Endothelial cell of umbilical vein (primary cell): ENCODE measurements at regions not wholly inside any gene's neighbourhood (a gene's known extent, or its start where the extent isn't known, plus 50 kb on each side); places are given as distances from the start of the nearest gene placed in this dataset.

Experiments
- BruUV-seq: library from RNA; stranded (reverse); fragments of 400-500 nt; replicated peaks from 2 replicates; lab custom pipeline; 2021; lab: Mats Ljungman, UMichigan
- CTCF ChIA-PET: fragments of 300-600, 350-600 bp; sonication (Branson Sonifier 250); formaldehyde crosslinking; loops from one replicate; lab custom pipeline; 2021; ENCODE audit warnings: antibody characterized with exemption, inconsistent platforms; lab: Charles Lee
- POLR2A ChIA-PET: fragments of 300-600, 350-600 bp; sonication (Branson Sonifier 250); formaldehyde crosslinking; loops from one replicate; lab custom pipeline; 2021; ENCODE audit warnings: antibody characterized with exemption, inconsistent platforms; lab: Charles Lee
- DNase-seq: peaks from one replicate; pipeline ENCODE4 v3.0.0-alpha.2; 2011; ENCODE audit warnings: low read depth, low spot score
- FAIRE-seq: peaks from 2 replicates; lab custom pipeline; 2011; peaks lifted over from hg19 to GRCh38; lab: Jason Lieb, UNC
- H2AFZ ChIP-seq: 2 replicates; pipeline ENCODE4 v1.6.0; 2012; ENCODE audit warnings: low read depth, low read length, control low read depth, inconsistent platforms
- H3K27ac ChIP-seq: 2 replicates; pipeline ENCODE4 v1.5.1; 2011; ENCODE audit warnings: low read depth, mild to moderate bottlenecking, control low read depth, low read length, moderate library complexity; ENCODE audit not compliant: insufficient read depth
- H3K27me3 ChIP-seq, 2 experiments: 2 replicates each; pipeline versions ENCODE4 v1.6.0 to v1.6.1; 2011; ENCODE audit warnings: low read length in 2 of 2, mixed read lengths in 1 of 2; ENCODE audit not compliant: control insufficient read depth in 2 of 2, insufficient read depth in 2 of 2
- H3K36me3 ChIP-seq, 2 experiments: 2 replicates in 1 of 2; 3 replicates in 1 of 2; pipeline ENCODE4 v1.5.1; 2011; ENCODE audit warnings: low read length in 2 of 2, mild to moderate bottlenecking in 1 of 2, moderate library complexity in 1 of 2; ENCODE audit not compliant: control insufficient read depth in 2 of 2, insufficient read depth in 2 of 2; ENCODE audit errors: extremely low read depth in 1 of 2
- H3K4me1 ChIP-seq: 3 replicates; pipeline ENCODE4 v1.5.1; 2011; ENCODE audit warnings: mild to moderate bottlenecking, low read length; ENCODE audit not compliant: control insufficient read depth, insufficient read depth; ENCODE audit errors: extremely low read depth
- H3K4me2 ChIP-seq: 2 replicates; pipeline ENCODE4 v1.6.1; 2011; ENCODE audit warnings: low read length, control low read depth, mixed read lengths; ENCODE audit not compliant: insufficient read depth
- H3K4me3 ChIP-seq, 3 experiments: fragments of 200-600 bp in 1 of 3; sonication (generic), shearing (Covaris generic) in 1 of 3; replicated peaks in 1 of 3; 2 replicates each; pipeline ENCODE4 v1.5.1; 2011 to 2016; ENCODE audit warnings: control low read depth in 3 of 3, low read length in 3 of 3, mild to moderate bottlenecking in 2 of 3, inconsistent platforms in 1 of 3, low read depth in 1 of 3, moderate library complexity in 1 of 3; ENCODE audit not compliant: insufficient read depth in 1 of 3
- H3K79me2 ChIP-seq: 2 replicates; pipeline ENCODE4 v1.6.0; 2012; ENCODE audit warnings: low read length, inconsistent platforms; ENCODE audit not compliant: control insufficient read depth, insufficient read depth
- H3K9ac ChIP-seq: replicated peaks from 2 replicates; pipeline ENCODE3; 2011; ENCODE audit warnings: low read length, control low read depth; ENCODE audit not compliant: insufficient read depth; ENCODE audit errors: extremely low read depth
- H3K9me1 ChIP-seq: replicated peaks from 3 replicates; pipeline ENCODE4 v1.6.0; 2011; ENCODE audit warnings: mild to moderate bottlenecking, low read length; ENCODE audit not compliant: control insufficient read depth, insufficient read depth; ENCODE audit errors: extremely low read depth
- H3K9me3 ChIP-seq: replicated peaks from 2 replicates; pipeline ENCODE4 v1.5.1; 2012; ENCODE audit warnings: low read length, inconsistent platforms; ENCODE audit not compliant: control insufficient read depth, insufficient read depth
- H4K20me1 ChIP-seq: replicated peaks from 2 replicates; pipeline ENCODE3; 2011; ENCODE audit warnings: mild to moderate bottlenecking, low read length; ENCODE audit not compliant: control insufficient read depth, insufficient read depth; ENCODE audit errors: extremely low read depth
- CTCF ChIP-seq, 2 donors: IDR thresholded peaks; 1 replicate in 1 of 2; 2 replicates in 1 of 2; pipeline ENCODE4 v1.5.1; 2011; ENCODE audit warnings: low read length in 2 of 2, mild to moderate bottlenecking in 2 of 2, moderate library complexity in 2 of 2, control low read depth in 1 of 2, inconsistent platforms in 1 of 2, low read depth in 1 of 2; ENCODE audit not compliant: insufficient read depth in 1 of 2; ENCODE audit errors: extremely low read depth in 1 of 2
- FOS ChIP-seq: IDR thresholded peaks from 2 replicates; pipeline ENCODE4 v1.6.1; 2011; ENCODE audit warnings: mild to moderate bottlenecking, low read length, moderate library complexity, borderline replicate concordance; ENCODE audit not compliant: insufficient read depth
- JUN ChIP-seq: IDR thresholded peaks from 2 replicates; pipeline ENCODE4 v1.6.1; 2011; ENCODE audit warnings: borderline replicate concordance, low read depth; ENCODE audit not compliant: insufficient read length, insufficient read depth
- MYC ChIP-seq: IDR thresholded peaks from one replicate; pipeline ENCODE4 v1.6.1; 2011; ENCODE audit warnings: mild to moderate bottlenecking, low read depth, low read length
- dilution Hi-C: fragments of 300-500 bp; cut with MboI; formaldehyde crosslinking; loops from one replicate; pipeline ENCODE4 v1.15.0; 2019; ENCODE audit warnings: low sequenced_read_pairs; ENCODE audit not compliant: extremely low pct_ligation_motif_present
- intact Hi-C: fragments of 100-400 bp; cut with micrococcal nuclease; formaldehyde crosslinking; loops from one replicate; pipeline ENCODE4 v1.10.0; 2022

- intact Hi-C loops: no loop called here
- Histone ChIP-seq H3K36me3 (no peaks in the 10 kb centered on the region), H3K4me2 (no peak overlapping the region), H3K9me3 (no peaks in the 10 kb centered on the region), H4K20me1 (no peaks in the 10 kb centered on the region), H3K79me2 (no peaks in the 10 kb centered on the region), H3K4me3 (no peak overlapping the region), H3K9ac (no peak overlapping the region), H2AFZ (no peak overlapping the region), H3K27me3 (peaks cover 5 to 9% of the 10 kb centered on the region in 2 experiments), H3K4me1 (no peaks in the 10 kb centered on the region), H3K9me1 (no peaks in the 10 kb centered on the region), H3K27ac (no peak overlapping the region)
- DNase-seq: no peak
- TF ChIP-seq MYC: no peak
- dilution Hi-C loops: no loop called here
- BruUV-seq: no TSS peak
- ChIA-PET CTCF (no interaction called here), POLR2A (no interaction called here)
- FAIRE-seq: no peak
Observed at GRCh38 chr4:149972407-149972806, 105.8 kb upstream of the DCLK2 start.

- Histone ChIP-seq H3K9me3 (no peaks in the 10 kb centered on the region), H3K27me3 (peaks cover 5 to 9% of the 10 kb centered on the region in 2 experiments), H3K9me1 (no peaks in the 10 kb centered on the region), H3K27ac (no peak overlapping the region), H3K4me1 (no peaks in the 10 kb centered on the region), H3K36me3 (no peaks in the 10 kb centered on the region), H3K4me2 (no peak overlapping the region), H3K79me2 (no peaks in the 10 kb centered on the region), H3K9ac (no peak overlapping the region), H2AFZ (no peak overlapping the region), H3K4me3 (no peak overlapping the region), H4K20me1 (no peaks in the 10 kb centered on the region)
- FAIRE-seq: no peak
- ChIA-PET POLR2A (no interaction called here), CTCF (interaction anchor here (1.2 kb wide), 1 partner anchor 8 kb away, joined by 3 read pairs; no protein-coding TSS in a partner anchor)
- BruUV-seq: no TSS peak
- dilution Hi-C loops (no loop called here), intact Hi-C loops (no loop called here)
- no peak for TF ChIP-seq FOS
- no peak for TF ChIP-seq JUN
- no peak for TF ChIP-seq CTCF (IDR thresholded peaks at IDR 0.05; ENCODE audit: extremely low read depth in 1 of 2, insufficient read depth in 1 of 2, low read depth in 1 of 2, low read length in 2 of 2)
- TF ChIP-seq MYC: no peak
- no peak for DNase-seq
Observed at GRCh38 chr4:149973181-149973580, 105.1 kb upstream of the DCLK2 start.
